ENCODE measurements at regions not wholly inside any gene's neighbourhood (a gene's known extent, or its start where the extent isn't known, plus 50 kb on each side); places are given as distances from the start of the nearest gene placed in this dataset.

- no peak overlapping the region for H3K27ac Mint-ChIP-seq
- no peaks in the 10 kb centered on the region for H3K4me1 Mint-ChIP-seq (ENCODE audit: low read depth)
- CTCF ChIA-PET: no interaction called here
- ATAC-seq (ENCODE audit: poor library complexity) (no peak), DNase-seq (no peak)
- peaks cover 0 to 5% of the 10 kb centered on the region in 2 experiments for H3K9me3 ChIP-seq (ENCODE audit: control insufficient read depth in 1 of 2, insufficient read depth in 1 of 2, low read length in 2 of 2)
- no peak overlapping the region for H3K27ac ChIP-seq (ENCODE audit: low read depth in 1 of 2, low read length in 2 of 2)
- no peaks in the 10 kb centered on the region for H3K27me3 Mint-ChIP-seq
- peaks cover 2% of the 10 kb centered on the region for H3K9me3 Mint-ChIP-seq
- H3K4me3 ChIP-seq (ENCODE audit: low read length): no peak overlapping the region
- H3K4me3 Mint-ChIP-seq: no peak overlapping the region
- intact Hi-C loops (cut with DNase I, micrococcal nuclease): no loop called here
- no peaks in the 10 kb centered on the region for H3K27me3 ChIP-seq (ENCODE audit: control insufficient read depth in 1 of 2, insufficient read depth in 2 of 2, low read length in 2 of 2)
- POLR2A ChIA-PET: no interaction called here
- no peaks in the 10 kb centered on the region for H3K36me3 Mint-ChIP-seq (ENCODE audit: low read depth)
- H3K4me1 ChIP-seq (ENCODE audit: insufficient read depth, low read length): no peaks in the 10 kb centered on the region
- TF ChIP-seq CTCF (IDR thresholded peaks at IDR 0.05): no peak
- no peaks in the 10 kb centered on the region for H3K36me3 ChIP-seq (ENCODE audit: insufficient read depth, low read length)
Measured at GRCh38 chr12:60094436-60094835, 498.6 kb downstream of the SLC16A7 start.

GRCh38 chr12:60096727-60097126 lies 500.9 kb downstream of the SLC16A7 start:
- peaks cover 2% of the 10 kb centered on the region for H3K9me3 Mint-ChIP-seq

GRCh38 chr12:60100160-60100559 lies 504.3 kb downstream of the SLC16A7 start:
- Mint-ChIP-seq H3K4me3 (no peak overlapping the region), H3K4me1 (ENCODE audit: low read depth) (no peaks in the 10 kb centered on the region), H3K9me3 (peaks cover 2% of the 10 kb centered on the region), H3K27me3 (no peaks in the 10 kb centered on the region), H3K27ac (no peak overlapping the region), H3K36me3 (ENCODE audit: low read depth) (no peaks in the 10 kb centered on the region)
- ChIA-PET POLR2A (no interaction called here), CTCF (no interaction called here)
- TF ChIP-seq CTCF (IDR thresholded peaks at IDR 0.05): no peak
- Histone ChIP-seq H3K4me1 (ENCODE audit: insufficient read depth, low read length) (no peaks in the 10 kb centered on the region), H3K27ac (ENCODE audit: low read depth in 1 of 2, low read length in 2 of 2) (no peak overlapping the region), H3K4me3 (ENCODE audit: low read length) (no peak overlapping the region), H3K9me3 (ENCODE audit: control insufficient read depth in 1 of 2, insufficient read depth in 1 of 2, low read length in 2 of 2) (peaks cover 0 to 7% of the 10 kb centered on the region in 2 experiments), H3K36me3 (ENCODE audit: insufficient read depth, low read length) (no peaks in the 10 kb centered on the region), H3K27me3 (ENCODE audit: control insufficient read depth in 1 of 2, insufficient read depth in 2 of 2, low read length in 2 of 2) (no peaks in the 10 kb centered on the region)
- intact Hi-C loops (cut with DNase I, micrococcal nuclease): no loop called here
- DNase-seq (no peak), ATAC-seq (ENCODE audit: poor library complexity) (no peak)

More at GRCh38 chr12:60096727-60097126, 500.9 kb downstream of the SLC16A7 start:
- ATAC-seq (ENCODE audit: poor library complexity) (no peak), DNase-seq (no peak)
- ChIA-PET CTCF (no interaction called here), POLR2A (no interaction called here)
- H3K4me3 Mint-ChIP-seq: no peak overlapping the region
- H3K36me3 Mint-ChIP-seq (ENCODE audit: low read depth): no peaks in the 10 kb centered on the region
- no peaks in the 10 kb centered on the region for H3K27me3 Mint-ChIP-seq
- H3K36me3 ChIP-seq (ENCODE audit: insufficient read depth, low read length): no peaks in the 10 kb centered on the region
- no peak for TF ChIP-seq CTCF (IDR thresholded peaks at IDR 0.05)
- H3K27ac Mint-ChIP-seq: no peak overlapping the region
- H3K4me3 ChIP-seq (ENCODE audit: low read length): no peak overlapping the region
- H3K27ac ChIP-seq (ENCODE audit: low read depth in 1 of 2, low read length in 2 of 2): no peak overlapping the region
- H3K4me1 Mint-ChIP-seq (ENCODE audit: low read depth): no peaks in the 10 kb centered on the region
- intact Hi-C loops (cut with DNase I, micrococcal nuclease): no loop called here
- no peaks in the 10 kb centered on the region for H3K4me1 ChIP-seq (ENCODE audit: insufficient read depth, low read length)
- H3K27me3 ChIP-seq (ENCODE audit: control insufficient read depth in 1 of 2, insufficient read depth in 2 of 2, low read length in 2 of 2): no peaks in the 10 kb centered on the region
- H3K9me3 ChIP-seq (ENCODE audit: control insufficient read depth in 1 of 2, insufficient read depth in 1 of 2, low read length in 2 of 2): peaks cover 0 to 7% of the 10 kb centered on the region in 2 experiments
